Spleen (tissue), 7 donors: ENCODE measurements at regions not wholly inside any gene's neighbourhood (a gene's known extent, or its start where the extent isn't known, plus 50 kb on each side); places are given as distances from the start of the nearest gene placed in this dataset.

Experiments used
- CTCF ChIP-seq, 11 experiments: fragments of 200-600 bp in 7 of 11; fragments of 450-650 bp in 4 of 11; sonication (generic) in 4 of 11; IDR thresholded peaks in 8 of 11; conservative IDR thresholded peaks in 3 of 11; 1 replicate in 7 of 11; 2 replicates in 4 of 11; pipeline versions ENCODE4 v1.4.0 to v1.8.0; 2016 to 2021; ENCODE audit warnings: antibody characterized with exemption in 11 of 11, inconsistent platforms in 4 of 11, mild to moderate bottlenecking in 1 of 11
- POLR2A ChIP-seq, 3 donors: fragments of 450-650 bp; IDR thresholded peaks; one replicate each; pipeline ENCODE4 v1.5.1; 2017; ENCODE audit warnings: antibody characterized with exemption in 3 of 3, mild to moderate bottlenecking in 1 of 3
- POLR2AphosphoS5 ChIP-seq, 3 donors: sonication (generic); formaldehyde crosslinking; IDR thresholded peaks; one replicate each; pipeline ENCODE4 v1.5.1; 2017; ENCODE audit warnings: antibody characterized with exemption in 3 of 3
- donor health status: DM: no; HTN: no; CAD: no; lungs with moderate emphysema.
- donor health status: DM: no; HTN: no; CAD: no.
- donor health status: DM: no; HTN: no; CAD: no.

GRCh38 chr15:67992834-67993233 lies 61.3 kb upstream of the PIAS1 start:
- TF ChIP-seq POLR2AphosphoS5 (IDR thresholded peaks at IDR 0.05) (no peak), CTCF (IDR thresholded peaks at IDR 0.05 in 8 of 11, conservative IDR thresholded peaks at IDR 0.05 in 3 of 11) (no peak), POLR2A (IDR thresholded peaks at IDR 0.05) (no peak)
